HG03342 (cell line): ENCODE measurements at regions not wholly inside any gene's neighbourhood (a gene's known extent, or its start where the extent isn't known, plus 50 kb on each side); places are given as distances from the start of the nearest gene placed in this dataset.

Experiments used
- ATAC-seq: cut with Tn5 transposase; IDR thresholded peaks from one replicate; pipeline ENCODE4 v1.9.1; 2021; ENCODE audit warnings: mild to moderate bottlenecking, moderate library complexity; ENCODE audit not compliant: unreplicated experiment

- no peak for ATAC-seq
Observed at GRCh38 chrX:4185086-4185485, 471.6 kb upstream of the PRKX start.

GRCh38 chrX:4182408-4182806 is 469.0 kb upstream of the PRKX start:
- ATAC-seq = no peak

- ATAC-seq = no peak
Observed at GRCh38 chrX:4181782-4182407, 468.4 kb upstream of the PRKX start.

GRCh38 chrX:4179031-4179430 is 465.6 kb upstream of the PRKX start:
- ATAC-seq = no peak

GRCh38 chrX:4175221-4175620 is 461.8 kb upstream of the PRKX start:
- ATAC-seq = no peak

GRCh38 chrX:4173743-4174142 is 460.3 kb upstream of the PRKX start:
- ATAC-seq = no peak

- ATAC-seq = no peak
Observed at GRCh38 chrX:4151798-4152197, 438.3 kb upstream of the PRKX start.

GRCh38 chrX:4150259-4150658 is 436.8 kb upstream of the PRKX start:
- no peak for ATAC-seq

GRCh38 chrX:4129626-4130025 is 416.2 kb upstream of the PRKX start:
- no peak for ATAC-seq

- no peak for ATAC-seq
Observed at GRCh38 chrX:4118666-4119530, 405.4 kb upstream of the PRKX start.

GRCh38 chrX:4110964-4111363 is 397.5 kb upstream of the PRKX start:
- no peak for ATAC-seq

- ATAC-seq = no peak
Observed at GRCh38 chrX:4094926-4095325, 381.5 kb upstream of the PRKX start.

- ATAC-seq = no peak
Observed at GRCh38 chrX:4091046-4091760, 377.8 kb upstream of the PRKX start.

- no peak for ATAC-seq
Observed at GRCh38 chrX:4059893-4060292, 346.4 kb upstream of the PRKX start.

- ATAC-seq = no peak
Observed at GRCh38 chrX:4043951-4044350, 330.5 kb upstream of the PRKX start.

- no peak for ATAC-seq
Observed at GRCh38 chrX:4035874-4036273, 322.4 kb upstream of the PRKX start.

- no peak for ATAC-seq
Observed at GRCh38 chrX:4028151-4028550, 314.7 kb upstream of the PRKX start.

- no peak for ATAC-seq
Observed at GRCh38 chrX:4005281-4005680, 291.8 kb upstream of the PRKX start.

GRCh38 chrX:4004822-4005221 is 291.4 kb upstream of the PRKX start:
- ATAC-seq = no peak

- no peak for ATAC-seq
Observed at GRCh38 chrX:3994315-3994714, 280.9 kb upstream of the PRKX start.

- no peak for ATAC-seq
Observed at GRCh38 chrX:3990569-3990968, 277.1 kb upstream of the PRKX start.
